LNCAP (cell line): ENCODE measurements at regions not wholly inside any gene's neighbourhood (a gene's known extent, or its start where the extent isn't known, plus 50 kb on each side); places are given as distances from the start of the nearest gene placed in this dataset.

ENCODE experiments used
- CTCF ChIP-seq: fragments of 450-650 bp; IDR thresholded peaks from 2 replicates; pipeline ENCODE4 v1.5.1; 2017; ENCODE audit warnings: mild to moderate bottlenecking

GRCh38 chr5:17103461-17103860 is 114.0 kb upstream of the BASP1 start:
- no peak for TF ChIP-seq CTCF

GRCh38 chr5:17105744-17106418 is 111.5 kb upstream of the BASP1 start:
- TF ChIP-seq CTCF = no peak

DNA sequence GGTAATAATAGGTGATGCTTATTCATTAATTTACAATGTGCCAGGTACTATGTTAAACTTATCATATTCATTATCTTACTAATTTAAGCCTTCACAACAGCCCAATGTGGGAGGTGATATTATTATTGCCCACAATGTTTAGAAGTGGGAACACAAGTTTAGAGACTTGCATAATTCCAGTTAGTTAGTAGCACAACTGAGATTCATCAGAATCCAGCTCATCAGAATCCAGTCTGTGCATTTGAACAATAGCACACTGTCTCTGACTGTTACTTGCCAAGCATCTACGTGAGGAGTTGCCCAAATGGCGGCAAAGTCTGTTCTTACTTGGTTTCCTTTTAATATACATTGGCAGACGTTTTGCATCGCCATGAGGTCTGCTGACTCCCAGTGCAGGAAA is 110.9 kb upstream of the BASP1 start:
- no peak for TF ChIP-seq CTCF

- no peak for TF ChIP-seq CTCF
Observed at GRCh38 chr5:17113174-17113958, 104.1 kb upstream of the BASP1 start.

GRCh38 chr5:17114233-17114632 is 103.2 kb upstream of the BASP1 start:
- no peak for TF ChIP-seq CTCF

- TF ChIP-seq CTCF = no peak
Observed at GRCh38 chr5:17114715-17115599, 102.5 kb upstream of the BASP1 start.

DNA sequence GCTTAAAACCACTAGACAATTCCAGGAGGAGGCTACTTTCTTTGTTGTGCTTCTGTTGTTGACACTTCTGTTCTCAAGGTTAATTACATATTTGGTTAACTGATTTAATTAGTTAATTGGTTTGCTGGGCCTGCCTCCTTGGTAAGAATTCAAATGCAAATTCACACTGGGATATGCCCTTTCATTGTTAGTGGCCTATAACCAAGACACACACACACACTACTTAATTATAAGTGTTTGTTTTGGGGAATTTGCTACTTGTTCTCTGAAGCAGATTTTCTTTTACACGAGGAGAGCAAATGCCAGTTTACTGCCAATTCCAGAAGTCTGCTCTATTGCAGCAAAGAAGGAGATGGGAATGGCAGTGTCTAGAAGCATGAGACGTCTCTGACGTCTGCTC is 101.6 kb upstream of the BASP1 start:
- no peak for TF ChIP-seq CTCF
